OCI-LY7 (cell line): ENCODE measurements at regions not wholly inside any gene's neighbourhood (a gene's known extent, or its start where the extent isn't known, plus 50 kb on each side); places are given as distances from the start of the nearest gene placed in this dataset.

Experiments
- CTCF ChIP-seq: fragments of 200-600 bp; sonication (generic); conservative IDR thresholded peaks from 2 replicates; pipeline ENCODE4 v1.5.1; 2014; ENCODE audit warnings: mild to moderate bottlenecking, antibody characterized with exemption, low read length, moderate library complexity, mixed read lengths
- EZH2phosphoT487 ChIP-seq: fragments of 200-600 bp; sonication (generic); IDR thresholded peaks from 2 replicates; pipeline ENCODE4 v1.6.1; 2018; ENCODE audit warnings: low read depth, borderline replicate concordance, mild to moderate bottlenecking, mixed run types, antibody characterized with exemption, low read length, moderate library complexity, mixed read lengths

- no peak for TF ChIP-seq CTCF
- TF ChIP-seq EZH2phosphoT487, result no peak
These were observed 754.4 kb downstream of the ADCYAP1 start for GRCh38 chr18:1658908-1659566.
